Trophoblast cell (in vitro differentiated cells and primary cell): ENCODE measurements at regions not wholly inside any gene's neighbourhood (a gene's known extent, or its start where the extent isn't known, plus 50 kb on each side); places are given as distances from the start of the nearest gene placed in this dataset.

Source experiments
- DNase-seq, 2 donors: peaks; one replicate each; pipeline ENCODE4 v3.0.0-alpha.2; 2016
- H2AFZ ChIP-seq: 2 replicates; pipeline ENCODE4 v1.6.1; 2013; ENCODE audit warnings: low read length, moderate library complexity, mild to moderate bottlenecking; ENCODE audit not compliant: insufficient read depth, poor library complexity
- H2AK5ac ChIP-seq: 2 replicates; pipeline ENCODE4 v1.6.1; 2013; ENCODE audit warnings: mild to moderate bottlenecking, low read length
- H2BK120ac ChIP-seq: 2 replicates; pipeline ENCODE4 v1.6.1; 2013; ENCODE audit warnings: low read length, mild to moderate bottlenecking, moderate library complexity; ENCODE audit not compliant: insufficient read depth, poor library complexity
- H2BK12ac ChIP-seq: 2 replicates; pipeline ENCODE4 v1.6.1; 2013; ENCODE audit warnings: mild to moderate bottlenecking, low read length, moderate library complexity
- H2BK5ac ChIP-seq: 2 replicates; pipeline ENCODE4 v1.6.1; 2013; ENCODE audit warnings: low read length, low read depth, moderate library complexity, mild to moderate bottlenecking; ENCODE audit not compliant: poor library complexity
- H3K14ac ChIP-seq: 2 replicates; pipeline ENCODE4 v1.6.1; 2013; ENCODE audit warnings: mild to moderate bottlenecking, low read length
- H3K18ac ChIP-seq: 2 replicates; pipeline ENCODE4 v1.6.1; 2013; ENCODE audit warnings: mild to moderate bottlenecking, low read length
- H3K23ac ChIP-seq: 2 replicates; pipeline ENCODE4 v1.6.1; 2013; ENCODE audit warnings: low read length
- H3K27ac ChIP-seq: 2 replicates; pipeline ENCODE4 v1.5.1; 2013; ENCODE audit warnings: low read depth, mild to moderate bottlenecking, inconsistent platforms, low read length, moderate library complexity
- H3K27me3 ChIP-seq: 2 replicates; pipeline ENCODE4 v1.6.1; 2013; ENCODE audit warnings: inconsistent platforms, mild to moderate bottlenecking, low read length, moderate library complexity; ENCODE audit not compliant: insufficient read depth
- H3K36me3 ChIP-seq, 2 experiments: 1 replicate in 1 of 2; 2 replicates in 1 of 2; pipeline ENCODE4 v1.6.1; 2013; ENCODE audit warnings: low read length in 2 of 2, mild to moderate bottlenecking in 2 of 2, moderate library complexity in 1 of 2; ENCODE audit not compliant: insufficient read depth in 2 of 2, control insufficient read depth in 1 of 2
- H3K4ac ChIP-seq: 2 replicates; pipeline ENCODE4 v1.6.1; 2013; ENCODE audit warnings: low read depth, mild to moderate bottlenecking, low read length, moderate library complexity
- H3K4me1 ChIP-seq, 2 experiments: 1 replicate in 1 of 2; 2 replicates in 1 of 2; pipeline ENCODE4 v1.6.1; 2013; ENCODE audit warnings: low read length in 2 of 2, mild to moderate bottlenecking in 2 of 2, moderate library complexity in 1 of 2; ENCODE audit not compliant: insufficient read depth in 2 of 2, control insufficient read depth in 1 of 2
- H3K4me2 ChIP-seq: 2 replicates; pipeline ENCODE4 v1.6.1; 2013; ENCODE audit warnings: inconsistent platforms, mild to moderate bottlenecking, low read length, moderate library complexity
- H3K4me3 ChIP-seq: 2 replicates; pipeline ENCODE4 v1.5.1; 2013; ENCODE audit warnings: mild to moderate bottlenecking, low read depth, low read length, inconsistent platforms
- H3K79me1 ChIP-seq: one replicate; pipeline ENCODE4 v1.6.1; 2013; ENCODE audit warnings: low read length
- H3K79me2 ChIP-seq: 2 replicates; pipeline ENCODE4 v1.6.1; 2013; ENCODE audit warnings: low read length, mild to moderate bottlenecking; ENCODE audit not compliant: control insufficient read depth, insufficient read depth, poor library complexity
- H3K9ac ChIP-seq: 2 replicates; pipeline ENCODE4 v1.6.1; 2013; ENCODE audit warnings: mild to moderate bottlenecking, low read length
- H3K9me3 ChIP-seq: 2 replicates; pipeline ENCODE4 v1.6.1; 2013; ENCODE audit warnings: low read depth, mild to moderate bottlenecking, control low read depth, inconsistent platforms, low read length; ENCODE audit not compliant: insufficient read depth
- H4K12ac ChIP-seq: 2 replicates; pipeline ENCODE4 v1.6.1; 2013; ENCODE audit warnings: low read depth, mild to moderate bottlenecking, low read length, moderate library complexity
- H4K8ac ChIP-seq: 2 replicates; pipeline ENCODE4 v1.6.1; 2013; ENCODE audit warnings: low read depth, mild to moderate bottlenecking, low read length, moderate library complexity
- H4K91ac ChIP-seq: one replicate; pipeline ENCODE4 v1.6.1; 2013; ENCODE audit warnings: low read depth, mild to moderate bottlenecking, low read length, moderate library complexity
- WGBS: extraction: QIAGEN DNeasy Blood & Tissue Kit; methylation state at CpG from one replicate; pipeline ENCODE4 v1.1.7; 2013; ENCODE audit warnings: missing lambda C conversion rate; ENCODE audit not compliant: insufficient read length, insufficient coverage; ENCODE audit errors: extremely low coverage; 5-methylcytosine and 5-hydroxymethylcytosine counted together

DNA sequence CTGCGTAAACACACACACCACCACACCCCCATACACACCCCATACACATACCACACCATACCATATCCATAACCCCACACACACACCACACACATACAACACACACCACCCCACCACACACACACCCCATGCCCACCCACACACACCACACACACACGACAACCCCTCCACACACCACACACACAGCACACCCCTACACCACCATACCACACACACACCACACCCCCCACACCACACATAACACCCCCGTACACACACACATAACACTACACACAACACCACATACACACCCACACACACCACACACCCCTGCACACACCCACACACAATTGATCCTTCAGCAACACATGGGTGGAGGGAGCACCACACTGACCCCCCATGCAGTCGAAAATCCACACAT, 50.3 kb upstream of the BMS1 start:
- no peak overlapping the region for H4K91ac ChIP-seq
- no peaks in the 10 kb centered on the region for H3K4me1 ChIP-seq
- WGBS, result 100% methylated on average over 1 of the region's 4 CpGs

More for the DNA sequence above, 50.3 kb upstream of the BMS1 start:
- no peak for DNase-seq
- Histone ChIP-seq H3K4ac (no peak overlapping the region), H3K23ac (no peak overlapping the region), H4K8ac (no peak overlapping the region), H3K79me2 (no peaks in the 10 kb centered on the region), H3K4me2 (no peak overlapping the region), H2BK5ac (no peak overlapping the region), H2BK12ac (no peak overlapping the region), H3K27me3 (no peaks in the 10 kb centered on the region), H3K27ac (no peak overlapping the region), H3K14ac (no peak overlapping the region), H3K18ac (no peak overlapping the region), H2AFZ (no peak overlapping the region), H3K9me3 (peaks cover 18% of the 10 kb centered on the region), H3K9ac (no peak overlapping the region), H3K79me1 (no peaks in the 10 kb centered on the region), H2BK120ac (no peak overlapping the region), H3K4me3 (no peak overlapping the region), H4K12ac (no peak overlapping the region), H3K36me3 (no peaks in the 10 kb centered on the region), H2AK5ac (no peak overlapping the region)
